GM19043 (cell line): ENCODE measurements at regions not wholly inside any gene's neighbourhood (a gene's known extent, or its start where the extent isn't known, plus 50 kb on each side); places are given as distances from the start of the nearest gene placed in this dataset.

Source experiments
- ATAC-seq: cut with Tn5 transposase; IDR thresholded peaks from one replicate; pipeline ENCODE4 v1.9.1; 2021; ENCODE audit warnings: low read depth; ENCODE audit not compliant: unreplicated experiment

DNA sequence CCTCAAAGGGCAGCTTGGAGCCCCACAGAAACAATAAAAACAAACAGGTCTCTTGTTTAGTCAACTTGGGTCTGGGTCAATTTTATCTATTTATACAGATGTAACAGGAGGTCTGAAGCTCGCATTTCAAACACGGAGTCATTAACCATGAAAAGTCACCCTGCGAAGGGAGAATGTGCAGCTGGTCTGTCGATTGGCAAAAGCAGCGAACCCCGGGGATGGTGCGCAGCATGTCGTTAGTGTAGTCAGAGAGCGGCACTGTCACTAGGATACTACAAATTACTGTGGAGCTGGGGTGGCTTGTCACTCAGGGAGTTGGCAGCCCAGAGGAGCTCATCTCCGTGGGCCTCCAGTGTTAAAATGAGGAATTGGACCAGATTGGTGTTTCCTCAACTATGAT, 190.4 kb upstream of the ARG1 start:
- no peak for ATAC-seq

DNA sequence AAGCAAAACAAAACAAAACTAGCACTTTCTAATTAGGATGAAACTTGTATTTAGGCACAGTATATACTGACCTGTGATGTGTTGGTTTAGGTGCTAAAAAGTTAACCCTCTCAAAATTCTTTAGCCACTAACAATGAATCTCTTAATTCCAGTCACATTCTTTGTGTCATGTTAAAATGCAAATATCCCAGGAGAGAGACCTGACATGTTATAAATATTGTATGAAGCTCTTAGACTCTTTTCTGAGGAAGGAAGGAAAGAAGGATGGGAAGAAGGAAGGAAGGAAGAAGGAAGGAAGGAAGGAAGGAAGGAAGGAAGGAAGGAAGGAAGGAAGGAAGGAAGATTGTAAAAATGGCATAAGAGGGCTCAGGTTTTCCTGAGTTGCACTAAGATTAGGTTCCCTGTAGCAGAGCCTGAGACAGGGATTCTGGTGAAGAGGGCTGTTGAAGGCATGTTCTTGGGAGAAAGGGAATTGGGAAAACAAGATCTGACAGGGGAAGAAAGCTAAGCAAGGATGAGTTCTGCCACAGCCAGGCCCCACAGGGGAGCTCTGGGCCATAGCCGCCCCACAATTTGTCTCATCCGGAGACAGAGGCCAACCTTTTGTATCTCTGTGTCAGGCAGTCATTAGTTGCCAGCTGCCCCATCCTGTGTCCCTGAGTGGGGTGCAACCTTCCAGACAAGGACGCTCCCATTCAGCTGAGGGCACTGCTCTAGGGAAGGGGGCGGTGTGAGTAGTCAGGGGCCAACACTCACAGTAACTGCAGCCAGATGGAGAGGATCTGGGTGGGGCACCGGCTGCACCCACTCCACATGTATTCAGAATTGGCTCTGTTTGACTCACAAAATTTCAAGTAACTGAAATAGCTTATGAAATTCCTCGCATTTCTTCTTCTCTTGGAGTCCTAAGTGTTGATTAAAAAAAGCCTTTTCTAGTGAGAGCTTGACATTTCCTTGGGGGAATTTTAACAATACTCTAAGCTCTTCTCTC, 189.3 kb upstream of the ARG1 start:
- no peak for ATAC-seq

DNA sequence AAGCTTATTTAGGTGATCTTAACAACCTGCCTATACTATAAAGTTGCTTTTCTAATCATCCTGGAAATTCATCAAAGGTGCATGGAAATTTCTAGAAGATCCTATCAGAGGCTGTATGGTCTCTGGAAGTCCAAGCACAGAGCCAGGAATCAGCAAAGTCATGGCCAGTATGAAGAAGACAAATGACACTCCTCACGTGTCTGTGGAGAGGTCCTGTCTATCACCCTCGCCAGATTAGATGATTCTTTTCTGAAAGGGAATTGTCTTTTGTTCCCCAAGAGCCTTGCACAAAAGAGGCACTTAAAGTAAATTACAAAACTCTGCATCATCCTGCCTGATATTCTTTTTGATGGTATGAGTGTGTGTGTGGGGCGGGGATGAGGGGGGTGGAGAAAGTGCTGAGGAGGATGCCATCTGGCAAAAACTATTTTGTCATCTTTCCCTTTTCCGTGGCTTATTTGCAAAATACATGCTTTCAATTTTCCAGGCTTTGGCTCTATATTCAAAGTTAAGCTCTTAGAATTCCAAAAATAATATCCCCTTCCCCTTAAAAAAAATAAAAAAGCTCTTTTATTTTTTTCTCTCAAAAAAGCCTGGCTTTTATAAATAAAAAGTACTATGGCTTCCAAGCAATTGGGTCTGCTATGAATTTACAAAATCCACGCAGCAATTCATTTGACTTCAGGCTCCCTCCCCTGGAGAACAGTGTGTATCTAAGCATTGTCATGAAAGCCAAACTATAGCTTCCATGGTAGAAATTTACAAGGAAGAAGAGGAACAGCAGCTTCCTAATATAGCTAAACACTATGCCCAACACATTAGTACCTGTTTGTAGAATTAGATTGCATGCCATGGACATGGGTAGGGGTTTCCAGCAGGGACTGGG, 185.2 kb upstream of the ARG1 start:
- no peak for ATAC-seq

DNA sequence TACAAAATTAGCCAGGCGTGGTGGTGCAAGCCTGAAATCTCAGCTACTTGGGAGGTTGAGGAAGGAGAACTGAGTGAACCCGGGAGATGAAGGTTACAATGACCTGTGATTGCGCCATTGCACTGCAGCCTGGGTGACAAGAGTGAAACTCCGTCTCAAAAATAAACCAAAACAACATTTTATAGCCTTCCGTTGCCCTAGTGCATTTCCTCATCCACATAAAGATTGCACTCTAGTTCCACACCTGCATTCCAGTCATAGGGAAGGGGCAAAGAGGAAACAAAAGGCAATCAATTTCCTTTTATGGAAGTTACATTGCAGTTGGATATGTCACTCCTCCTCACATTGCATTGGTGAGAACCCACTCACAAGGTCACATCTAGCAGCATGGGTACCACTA, 182.7 kb upstream of the ARG1 start:
- no peak for ATAC-seq

DNA sequence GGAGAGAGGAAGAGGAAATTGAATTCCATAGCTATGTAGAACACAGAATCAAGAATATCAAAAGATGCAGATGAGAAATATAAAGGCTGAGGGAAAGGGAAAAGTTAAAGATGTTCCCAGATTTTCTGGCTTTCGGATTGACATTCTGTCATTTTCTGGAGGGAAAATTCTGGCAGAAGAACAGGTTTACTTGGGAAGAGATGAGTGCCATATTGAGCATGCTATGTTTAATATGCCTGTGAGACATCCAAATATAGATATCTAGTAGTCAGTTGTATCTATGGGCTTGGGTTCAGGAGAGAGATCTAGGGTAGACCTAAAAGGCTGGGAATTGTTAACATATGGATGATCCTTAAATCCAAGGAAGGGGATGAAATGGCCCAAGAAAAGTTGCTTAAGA, 181.9 kb upstream of the ARG1 start:
- ATAC-seq, result no peak

DNA sequence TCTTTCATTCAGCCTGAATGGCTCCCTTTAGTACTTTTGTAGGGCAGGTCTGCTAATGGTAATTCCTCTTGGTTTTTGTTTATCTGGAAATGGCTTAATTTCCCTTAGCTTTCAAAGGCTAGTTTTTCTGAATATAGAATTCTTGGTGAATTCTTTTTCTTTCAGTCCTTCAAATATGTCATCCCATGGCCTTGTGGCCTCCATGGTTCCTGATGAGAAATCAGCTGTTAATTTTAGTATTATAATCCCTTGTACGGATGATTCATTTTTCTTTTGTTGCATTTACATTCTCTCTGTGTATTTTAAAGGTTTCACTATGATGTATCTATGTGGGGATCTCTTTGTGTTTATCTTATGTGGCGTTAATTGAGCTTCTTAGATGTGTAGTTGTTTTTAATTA, 179.6 kb upstream of the ARG1 start:
- no peak for ATAC-seq

DNA sequence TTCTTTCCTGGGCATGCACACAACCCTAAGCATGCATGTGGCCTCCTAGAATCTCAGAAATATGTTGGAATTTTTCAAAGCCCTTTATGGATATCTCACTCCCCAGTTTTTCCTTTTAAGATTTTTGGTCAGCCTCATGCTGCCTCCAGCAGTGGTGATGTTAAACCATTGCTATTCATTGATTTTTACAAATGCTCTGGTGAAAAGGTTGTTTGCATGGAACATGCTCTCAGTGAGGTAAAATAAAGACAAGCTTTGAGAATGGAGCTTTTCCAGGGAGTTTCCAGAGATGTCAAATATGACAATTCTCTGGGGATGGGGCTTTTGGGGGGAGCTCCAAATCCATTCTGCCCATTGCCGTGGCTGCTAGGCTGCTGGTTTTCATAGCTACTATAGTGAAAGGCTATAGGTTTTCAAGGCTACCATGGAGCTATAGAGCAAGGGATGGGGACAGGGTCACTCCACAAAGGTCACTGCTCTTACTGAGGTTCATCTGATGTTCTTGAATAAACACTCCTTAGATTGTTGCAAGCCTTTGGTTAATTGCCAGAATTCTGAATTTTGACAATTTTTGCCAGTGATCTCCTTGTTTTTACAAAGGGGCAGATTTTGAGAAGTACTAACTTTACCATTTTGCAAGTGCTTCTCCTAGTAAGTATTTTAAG, 178.1 kb upstream of the ARG1 start:
- ATAC-seq, result no peak

DNA sequence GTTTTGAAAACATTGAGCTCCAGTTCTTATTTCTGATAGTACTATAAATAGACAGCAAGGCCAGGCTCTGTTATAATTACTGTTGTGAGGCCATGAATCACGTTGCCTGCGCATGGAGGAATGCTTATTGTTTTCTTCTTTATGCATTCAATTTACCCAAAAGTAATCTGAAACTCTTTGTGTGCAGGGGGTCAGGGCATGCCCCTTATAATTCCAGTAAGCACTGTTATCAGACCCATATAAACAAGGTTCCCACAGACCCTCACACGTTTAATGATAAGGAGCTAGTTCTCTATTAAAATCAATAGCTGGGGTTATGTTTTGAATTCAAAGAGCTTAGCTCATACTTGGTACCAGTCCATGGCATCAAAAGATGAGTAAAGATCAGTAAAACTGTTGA, 174.8 kb upstream of the ARG1 start:
- ATAC-seq, result no peak

DNA sequence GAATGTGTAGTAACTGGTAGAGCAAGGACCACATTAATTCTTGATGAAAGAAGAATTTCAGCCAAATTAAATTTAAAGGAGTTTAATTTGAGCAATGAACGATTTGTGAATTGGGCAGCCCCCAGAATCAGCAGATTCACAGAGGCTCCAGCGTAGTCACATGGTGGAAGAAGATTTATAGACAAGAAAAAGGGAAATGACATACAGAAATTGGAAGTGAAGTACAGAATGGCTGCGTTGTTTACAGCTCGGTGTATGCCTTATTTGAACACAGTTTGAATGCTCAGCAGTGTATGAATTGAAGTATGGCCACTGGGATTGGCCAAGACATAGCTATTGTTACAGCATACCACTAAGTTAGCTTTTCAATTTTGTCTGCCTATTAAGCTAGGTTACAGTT, 173.6 kb upstream of the ARG1 start:
- no peak for ATAC-seq

DNA sequence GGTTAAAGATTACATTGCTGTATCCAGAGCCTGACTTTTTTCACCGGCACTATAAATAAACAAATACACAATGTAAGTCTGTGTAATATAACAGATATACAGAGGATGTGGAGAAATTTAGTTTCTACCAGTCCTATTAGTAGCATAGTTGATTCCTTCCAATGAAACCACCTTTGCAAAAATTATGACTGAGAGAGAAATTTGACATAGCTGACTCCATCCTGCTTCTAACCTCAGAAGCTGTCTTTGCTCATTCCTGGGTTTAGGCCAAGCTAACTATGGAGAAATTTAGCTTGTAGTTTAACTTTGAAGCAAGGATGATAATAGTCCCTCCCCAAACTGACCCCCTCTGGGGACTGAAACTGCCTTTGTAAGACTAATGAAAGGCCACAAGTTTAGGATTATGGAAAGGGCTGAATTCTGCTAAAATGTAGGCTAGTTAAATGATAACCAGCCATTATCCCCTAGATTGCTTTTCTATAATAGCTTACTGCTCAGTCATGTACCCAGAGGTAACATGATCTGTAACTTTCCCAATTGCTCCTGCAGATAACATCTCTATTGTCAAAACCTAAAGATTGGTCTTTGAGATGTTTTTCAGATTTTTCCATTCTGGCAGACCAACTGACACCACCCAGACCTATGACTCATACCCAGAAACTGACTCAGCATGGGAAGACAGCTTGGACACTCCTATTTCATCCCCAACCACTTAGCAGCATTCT, 172.8 kb upstream of the ARG1 start:
- ATAC-seq, result no peak

DNA sequence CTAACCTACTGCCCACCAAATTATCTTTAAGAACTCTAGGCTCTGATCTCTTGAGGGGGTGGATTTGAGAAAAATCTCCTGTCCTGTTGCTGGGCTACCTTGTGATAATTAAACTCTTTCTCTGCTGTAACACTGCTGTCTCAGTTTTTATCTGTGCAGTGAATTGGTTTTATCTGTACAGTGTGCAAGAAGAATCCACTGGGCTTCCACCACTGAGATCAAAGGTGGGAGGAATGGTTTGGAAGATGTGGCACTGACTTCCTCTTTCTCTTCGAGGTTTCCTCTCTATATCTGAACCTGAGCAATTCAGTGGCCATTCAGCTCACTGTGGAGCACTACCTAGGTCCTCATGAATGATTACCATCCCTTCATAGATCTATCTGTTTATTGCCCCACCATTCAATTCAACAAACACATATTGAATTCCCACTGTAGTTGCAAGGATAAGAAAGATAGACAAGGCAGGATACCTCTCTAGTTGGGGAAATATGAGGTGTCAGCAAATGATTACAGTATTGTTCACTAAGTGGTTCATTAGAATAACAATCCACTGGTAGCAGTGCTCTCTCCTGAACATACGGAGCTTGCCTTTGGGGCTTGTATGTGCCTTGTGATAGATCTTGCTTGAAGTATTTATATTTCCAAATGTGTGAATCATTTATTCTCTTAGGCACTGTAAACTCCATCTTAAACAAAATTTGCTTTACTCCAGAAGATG, 172.1 kb upstream of the ARG1 start:
- ATAC-seq, result no peak

DNA sequence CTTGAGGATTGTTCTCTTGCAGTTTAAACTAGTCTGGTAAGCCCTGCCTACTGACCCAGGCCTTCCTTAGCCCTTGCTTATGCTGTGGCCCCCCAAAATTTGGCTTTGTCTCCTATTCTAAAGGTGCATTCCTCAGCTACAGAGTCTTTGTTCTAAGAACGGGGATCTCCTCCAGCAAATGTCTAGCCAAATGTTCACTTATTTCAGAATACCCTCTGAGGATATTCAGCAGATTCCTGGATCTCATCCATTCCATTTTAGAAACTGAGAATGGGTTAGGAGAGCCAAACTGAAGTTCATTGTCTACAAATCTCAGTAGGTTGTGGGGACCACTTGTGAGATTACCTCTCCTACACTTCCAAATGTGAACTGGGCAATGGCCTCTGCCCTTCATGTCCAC, 164.2 kb upstream of the ARG1 start:
- no peak for ATAC-seq

DNA sequence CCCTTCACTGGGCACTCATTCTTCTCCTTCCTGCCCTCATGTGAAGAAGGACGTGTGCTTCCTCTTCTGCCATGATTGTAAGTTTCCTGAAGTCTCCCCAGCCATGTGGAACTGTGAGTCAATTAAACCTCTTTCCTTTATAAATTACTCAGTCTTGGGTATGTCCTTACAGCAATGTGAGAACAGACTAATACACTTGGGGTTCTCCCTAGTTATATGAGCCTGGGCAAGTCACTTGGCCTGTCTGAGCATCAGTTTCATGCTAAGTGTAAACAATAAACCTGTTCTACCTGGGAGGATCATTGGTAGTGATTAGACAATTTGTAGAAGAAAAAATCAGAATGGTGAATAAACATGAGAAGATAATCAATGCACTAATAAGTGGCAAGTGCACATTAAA, 162.2 kb upstream of the ARG1 start:
- ATAC-seq, result no peak

DNA sequence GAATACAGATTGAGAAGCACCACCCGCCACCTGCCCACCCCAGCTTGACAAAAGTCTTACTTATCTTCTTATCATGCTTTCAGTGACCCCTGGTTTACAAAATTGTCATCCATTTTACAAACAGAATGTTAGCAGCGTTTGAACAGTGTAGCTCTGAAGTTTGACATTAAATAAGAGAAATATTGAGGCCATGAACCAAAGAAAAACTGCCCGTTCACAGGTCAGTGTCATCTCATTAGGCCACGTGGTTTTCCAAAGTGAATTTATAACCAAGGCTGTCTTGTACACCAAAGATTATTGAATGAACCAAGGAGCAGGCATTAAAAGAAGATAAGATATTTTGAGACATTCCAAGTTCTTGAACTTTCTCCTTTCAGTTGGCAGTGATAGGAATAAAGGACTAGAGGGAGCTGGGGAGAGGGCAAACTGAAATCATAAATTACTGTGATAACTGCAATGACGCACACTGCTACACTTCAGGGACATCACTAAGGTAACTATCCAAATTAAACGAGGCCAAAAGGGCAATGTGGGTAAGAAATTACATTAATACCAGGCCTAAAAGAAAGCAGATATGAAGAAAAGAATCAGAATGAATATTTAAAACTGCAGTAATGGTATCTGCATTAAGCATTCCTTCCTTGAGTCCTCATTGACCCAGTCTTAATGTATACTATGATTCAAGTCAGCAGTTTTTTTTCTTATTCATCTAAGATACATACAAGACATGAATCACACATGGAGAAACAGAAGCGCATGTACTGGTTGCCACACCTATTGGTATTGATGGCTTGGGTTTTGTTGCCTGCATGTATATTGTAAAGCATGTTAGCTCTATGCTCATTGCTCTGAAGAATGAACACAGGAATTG, 159.8 kb upstream of the ARG1 start:
- no peak for ATAC-seq

DNA sequence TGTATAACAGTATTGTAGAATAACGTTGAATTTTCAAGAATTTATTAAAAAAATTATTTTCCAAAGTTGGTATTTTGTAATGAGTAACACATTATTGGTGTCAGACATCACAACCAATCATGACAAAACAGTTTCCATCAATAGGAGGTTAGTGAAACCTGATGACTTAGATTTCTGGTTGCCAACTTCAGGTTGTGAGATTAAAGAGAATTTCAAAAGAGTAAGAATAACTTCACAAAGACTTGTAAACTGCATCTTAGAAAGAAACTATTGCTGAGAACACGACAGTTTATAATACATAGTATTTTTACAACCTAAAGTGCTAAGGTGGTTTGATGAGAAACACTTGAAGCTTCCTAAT, 159.2 kb upstream of the ARG1 start:
- no peak for ATAC-seq

DNA sequence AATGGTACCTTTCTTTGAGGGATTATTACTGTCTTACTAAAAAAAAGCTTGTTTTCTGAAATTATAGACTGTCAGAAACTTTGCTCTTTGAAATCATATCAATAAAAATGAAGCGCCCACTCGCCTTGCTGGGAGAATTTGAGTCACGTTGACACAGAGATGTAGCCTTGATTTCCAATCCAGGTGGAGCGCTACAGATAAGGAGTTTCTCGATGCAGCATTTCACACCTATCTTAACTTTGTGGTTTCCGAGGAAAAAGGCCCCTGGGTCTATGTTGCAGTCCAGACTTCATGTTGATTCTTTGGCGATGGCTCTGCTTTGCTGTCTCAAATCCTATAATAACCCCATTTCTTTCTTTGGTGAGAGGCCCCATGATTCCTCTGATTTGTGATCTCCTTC, 158.1 kb upstream of the ARG1 start:
- no peak for ATAC-seq

DNA sequence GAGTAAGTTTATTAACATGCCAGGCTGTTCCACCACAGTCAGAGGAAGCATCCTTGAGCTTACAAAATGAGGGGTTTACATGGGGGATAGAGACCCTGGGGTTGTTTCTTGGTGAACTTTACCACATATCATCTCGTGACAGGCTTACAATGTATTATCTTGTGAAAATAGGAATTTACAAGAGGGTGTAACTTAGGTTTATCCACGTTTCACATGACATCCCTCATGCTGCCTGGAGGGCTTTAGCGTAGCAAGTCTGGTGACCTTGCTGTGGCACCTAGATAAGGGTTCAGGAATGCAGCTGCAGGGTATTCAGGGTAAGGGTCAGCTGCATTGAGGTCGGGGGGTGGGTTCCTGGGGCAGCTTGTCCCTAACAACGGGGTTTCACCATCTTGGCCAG, 154.6 kb upstream of the ARG1 start:
- ATAC-seq, result no peak

DNA sequence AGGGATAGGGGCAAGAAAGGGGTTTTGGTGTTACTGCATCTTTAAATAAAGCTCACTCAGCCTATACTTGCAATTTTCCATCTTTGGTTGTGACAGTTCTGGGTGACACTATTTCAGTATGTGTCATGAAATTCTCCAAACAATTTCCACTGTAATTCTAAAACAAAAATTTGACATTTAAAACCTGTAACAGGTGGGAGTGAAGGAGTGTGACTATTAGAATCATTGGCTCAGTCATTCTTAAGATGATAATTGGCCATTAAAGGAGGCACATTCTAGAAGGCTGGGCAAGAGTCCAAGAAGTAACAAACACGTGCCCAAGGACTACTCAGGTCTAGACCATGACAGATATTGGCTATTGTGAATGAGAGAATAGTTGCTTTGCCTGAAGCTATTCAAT, 153.3 kb upstream of the ARG1 start:
- no peak for ATAC-seq

DNA sequence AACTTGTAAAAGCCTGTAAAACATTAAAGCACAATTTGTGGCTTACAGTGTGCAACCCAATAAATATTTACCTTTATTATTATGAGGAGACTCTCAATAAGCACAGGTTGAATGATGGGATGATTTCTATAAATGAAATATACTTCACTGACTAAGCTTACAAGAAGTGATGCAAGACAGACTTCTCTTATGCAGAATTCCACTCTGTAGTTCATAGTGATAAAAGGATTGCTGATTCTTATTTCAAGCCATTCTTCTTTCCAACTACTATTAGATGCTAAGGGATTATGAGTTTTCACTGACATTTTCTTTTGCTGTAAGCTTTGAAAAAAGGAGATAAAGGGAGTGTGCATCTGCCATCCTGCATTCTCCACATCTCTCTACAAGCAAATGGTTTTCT, 149.0 kb upstream of the ARG1 start:
- no peak for ATAC-seq
